NCI-H2171 treated with DMSO at 0.1 percent for 48 hours (cell line): ENCODE measurements at regions not wholly inside any gene's neighbourhood (a gene's known extent, or its start where the extent isn't known, plus 50 kb on each side); places are given as distances from the start of the nearest gene placed in this dataset.

Experiments
- DNase-seq: peaks from one replicate; lab custom pipeline; 2025; lab: John Stamatoyannopoulos, UW

DNA sequence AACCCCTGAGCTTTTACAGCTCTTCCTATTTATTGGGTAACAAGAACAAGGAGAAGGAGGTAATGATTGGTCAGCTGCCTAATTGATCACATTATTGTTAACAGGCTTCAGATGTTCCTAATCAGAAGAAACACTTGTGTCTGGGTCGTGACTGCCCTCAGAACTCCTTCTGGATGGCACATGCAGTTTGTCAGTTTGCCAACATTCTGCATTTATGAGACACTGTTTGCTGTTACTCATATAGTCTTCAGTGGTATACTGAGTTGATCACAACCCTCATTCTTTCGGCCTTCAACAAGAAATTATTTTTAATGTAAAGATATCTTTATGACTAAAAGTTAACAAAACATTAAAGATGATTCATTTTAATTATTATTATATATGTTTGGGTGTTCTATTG, 95.7 kb upstream of the DOCK10 start:
- DNase-seq, result no peak

DNA sequence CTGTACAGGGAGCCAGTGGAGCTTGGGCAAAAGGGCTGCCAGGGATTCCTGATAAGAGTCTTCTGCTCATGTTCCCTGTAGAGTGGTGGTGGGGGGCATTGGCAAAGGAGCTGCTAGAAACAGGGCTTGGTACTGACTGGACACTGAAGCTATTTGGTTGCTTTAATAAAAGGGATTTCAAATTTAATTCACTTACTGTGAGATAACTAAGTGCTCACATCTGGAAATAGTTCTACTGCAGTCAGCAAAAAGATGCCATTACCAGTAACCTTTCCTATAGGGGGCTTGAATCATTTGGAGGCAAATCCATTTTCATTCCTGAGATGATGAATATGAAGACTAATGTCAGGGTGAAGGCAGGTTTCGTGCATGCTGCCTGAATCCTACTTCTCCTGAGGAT, 94.3 kb upstream of the DOCK10 start:
- no peak for DNase-seq

DNA sequence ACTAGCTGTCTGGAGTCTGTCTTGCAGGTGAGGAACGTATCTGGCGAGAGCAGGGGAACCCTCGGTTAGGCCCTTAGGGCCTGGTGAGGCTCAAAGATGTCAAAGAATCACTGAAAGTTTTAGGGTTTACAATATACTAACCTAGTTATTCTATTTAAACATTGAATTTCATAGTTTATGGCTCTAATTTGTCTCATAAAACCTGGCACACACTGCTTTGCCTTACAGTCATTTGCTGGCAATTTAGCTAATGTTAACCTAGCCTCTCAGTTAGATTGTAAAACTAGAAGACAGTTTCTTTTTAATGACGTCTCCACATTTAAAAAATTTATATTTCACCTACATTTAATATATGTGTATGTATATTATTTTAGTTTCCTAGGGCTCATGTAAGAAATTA, 89.6 kb upstream of the DOCK10 start:
- no peak for DNase-seq

- DNase-seq, result no peak
Measured at GRCh38 chr2:225130093-225130492, 87.8 kb upstream of the DOCK10 start.

DNA sequence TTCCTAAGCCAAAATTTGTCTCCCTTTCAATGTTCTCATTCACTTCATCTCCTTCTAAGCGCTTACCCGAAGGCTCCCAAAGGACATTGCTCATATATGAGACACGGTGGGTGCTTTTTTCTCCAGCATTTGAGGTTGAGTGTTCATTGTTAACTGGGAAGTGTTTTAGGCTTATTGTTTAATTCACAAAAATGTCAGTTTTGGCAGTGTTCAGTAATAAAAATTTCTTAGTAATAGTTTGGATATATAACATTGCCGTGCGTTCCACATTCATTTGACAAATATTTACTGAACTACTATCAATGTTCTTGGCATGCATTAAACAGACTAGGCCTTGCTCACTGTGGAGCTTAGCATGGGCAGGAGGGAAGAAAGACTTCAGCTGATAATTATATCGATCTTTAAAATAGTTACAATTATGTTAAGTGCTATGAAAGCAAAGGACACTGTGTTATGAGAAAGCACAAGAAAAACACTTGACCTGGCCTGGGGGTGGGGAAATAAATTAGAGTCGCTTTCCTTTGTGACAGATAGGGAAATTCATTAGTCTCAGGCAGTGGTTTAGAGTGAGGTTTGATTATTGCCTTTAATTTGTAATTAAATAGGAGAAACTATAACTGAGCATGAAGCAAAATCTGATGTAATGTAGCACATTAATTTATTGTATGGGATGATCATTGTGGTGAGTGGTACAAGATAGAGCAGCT, 82.2 kb upstream of the DOCK10 start:
- DNase-seq, result no peak

DNA sequence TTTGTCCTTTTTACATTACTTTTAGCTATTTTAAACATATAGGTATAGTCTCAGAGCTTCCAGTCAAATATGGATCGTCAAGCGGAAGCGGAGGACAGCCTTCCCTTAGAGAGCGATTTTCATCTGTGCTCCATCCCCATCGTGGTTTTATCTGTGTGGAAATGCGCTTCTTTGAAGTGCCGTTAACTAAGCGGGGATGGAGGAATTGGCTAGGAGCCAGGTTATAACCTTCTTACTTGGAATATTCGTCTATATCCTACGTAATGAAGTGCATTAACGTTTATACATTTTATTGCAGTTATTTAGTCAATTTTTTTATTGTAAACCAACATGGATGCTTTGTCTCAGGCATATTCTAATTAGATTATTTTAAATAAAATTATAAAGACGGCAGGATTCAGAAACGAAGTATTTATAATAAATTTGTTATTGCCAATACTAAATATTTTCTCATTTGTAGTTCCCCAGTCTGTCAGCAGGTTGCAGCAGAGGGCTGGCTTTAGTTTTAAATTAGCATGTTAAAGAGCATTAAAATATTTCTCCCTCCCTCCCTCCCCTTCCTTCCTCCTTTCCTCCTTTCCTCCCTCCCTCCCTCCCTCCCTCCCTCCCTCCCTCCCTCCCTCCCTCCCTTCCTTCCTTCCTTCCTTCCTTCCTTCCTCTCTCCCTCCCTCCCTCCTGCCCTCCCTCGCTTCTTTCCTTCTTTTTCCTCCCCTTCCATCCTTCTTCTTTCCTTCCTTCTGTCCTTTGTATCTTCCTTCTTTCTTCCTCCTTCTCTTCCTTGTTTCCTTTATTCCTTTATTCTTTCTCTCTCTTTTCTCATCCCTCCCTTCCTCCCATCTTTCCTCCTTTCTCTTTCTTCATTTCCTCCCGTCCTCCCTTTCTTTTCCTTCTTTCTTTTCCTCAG, 80.6 kb upstream of the DOCK10 start:
- DNase-seq, result peak; percentile 16

- no peak for DNase-seq
Measured at GRCh38 chr2:225122007-225122406, 79.7 kb upstream of the DOCK10 start.

DNA sequence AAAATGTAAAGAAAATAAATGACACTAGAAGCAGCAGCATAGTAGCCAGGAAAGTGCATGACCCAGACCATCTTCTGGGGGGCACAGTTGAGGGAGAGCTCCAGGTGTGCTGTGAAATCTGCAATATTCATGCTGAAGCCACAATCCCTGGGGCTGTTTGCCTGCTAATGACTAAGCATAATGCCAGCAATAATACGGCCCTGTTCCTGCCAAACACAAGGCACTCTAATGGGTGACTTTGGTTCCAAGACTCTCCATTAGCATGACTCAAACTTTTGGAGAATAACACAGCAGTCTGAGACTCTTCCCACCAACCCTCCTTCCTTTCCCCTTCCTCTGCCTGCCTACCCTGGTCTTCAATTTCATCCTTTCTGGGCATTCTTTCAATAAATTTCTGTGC, 77.9 kb upstream of the DOCK10 start:
- no peak for DNase-seq

DNA sequence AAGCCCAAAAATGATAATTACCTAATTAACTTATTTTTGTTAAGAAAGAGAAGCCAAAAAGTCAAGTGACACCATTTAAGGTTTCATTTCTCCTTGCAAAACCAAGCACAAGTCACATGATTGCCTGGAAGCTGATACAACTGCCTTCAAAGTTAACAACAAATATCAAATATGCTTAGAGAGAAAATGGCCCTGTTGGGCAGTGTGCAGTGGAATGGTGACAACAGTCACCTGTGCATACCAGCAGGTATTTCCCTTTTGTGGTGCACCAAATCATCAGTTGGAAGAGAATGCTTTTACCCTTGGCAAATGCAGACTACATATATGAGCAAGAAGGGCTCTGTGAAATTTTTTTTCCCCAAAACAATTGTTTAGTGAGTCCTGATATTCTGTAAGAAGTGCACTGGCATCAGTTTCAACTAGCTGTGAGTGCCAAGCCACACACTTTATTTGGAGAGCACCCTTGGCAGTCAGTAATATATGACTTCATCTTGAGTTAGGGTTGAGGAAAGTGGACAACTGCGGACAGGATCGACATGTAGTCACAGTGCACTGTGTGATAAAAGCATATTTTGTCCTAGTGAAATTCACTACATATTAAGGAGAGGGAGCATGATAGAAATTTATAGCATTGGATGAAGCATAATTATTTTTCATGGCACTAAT, 74.9 kb upstream of the DOCK10 start:
- DNase-seq, result no peak

- DNase-seq, result no peak
Measured at GRCh38 chr2:225114786-225115323, 72.6 kb upstream of the DOCK10 start.

GRCh38 chr2:225113371-225114015, 71.2 kb upstream of the DOCK10 start:
- peak; percentile 84 for DNase-seq

DNA sequence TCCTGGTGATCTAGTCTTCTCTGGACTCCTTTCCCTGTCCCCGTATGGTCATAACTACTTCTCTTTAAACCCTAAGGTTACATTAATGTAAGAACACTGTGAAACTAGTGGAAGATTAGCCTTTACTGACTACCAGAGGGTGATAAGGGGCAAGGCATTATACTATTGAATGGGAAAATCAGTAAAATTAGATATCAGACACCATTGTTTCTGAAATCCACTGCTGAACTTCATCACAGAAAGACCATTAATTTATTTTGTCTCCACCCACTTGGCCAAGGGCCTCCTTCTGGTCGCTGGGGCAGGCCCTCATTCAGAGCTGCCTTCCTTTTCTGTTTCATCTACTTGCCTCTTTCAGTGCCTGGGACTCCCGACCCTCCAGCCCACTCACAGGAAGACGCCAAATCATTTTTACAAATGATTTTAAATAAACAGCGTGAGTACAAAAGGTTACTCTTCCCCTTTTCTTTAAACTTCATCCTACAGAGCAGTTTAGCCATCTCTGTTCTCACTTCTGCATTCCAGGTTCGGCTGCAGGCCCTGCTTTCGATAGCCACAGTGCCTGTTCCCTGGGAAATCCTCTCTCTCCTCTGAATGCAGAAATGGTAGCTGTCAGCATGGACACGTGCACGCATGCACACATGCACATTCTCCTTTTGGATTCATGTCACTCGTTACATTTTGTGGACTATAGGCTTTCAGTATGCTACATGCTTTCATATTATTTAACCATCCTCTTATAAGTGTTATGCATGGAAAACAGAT, 70.3 kb upstream of the DOCK10 start:
- peak; percentile 68 for DNase-seq

GRCh38 chr2:225108805-225109204, 66.5 kb upstream of the DOCK10 start:
- no peak for DNase-seq

- DNase-seq, result no peak
Measured at GRCh38 chr2:225104971-225105370, 62.7 kb upstream of the DOCK10 start.

- DNase-seq, result no peak
Measured at GRCh38 chr2:225104321-225104720, 62.1 kb upstream of the DOCK10 start.

GRCh38 chr2:225103737-225104141, 61.5 kb upstream of the DOCK10 start:
- DNase-seq, result no peak

- DNase-seq, result no peak
Measured at GRCh38 chr2:225100856-225101294, 58.6 kb upstream of the DOCK10 start.

DNA sequence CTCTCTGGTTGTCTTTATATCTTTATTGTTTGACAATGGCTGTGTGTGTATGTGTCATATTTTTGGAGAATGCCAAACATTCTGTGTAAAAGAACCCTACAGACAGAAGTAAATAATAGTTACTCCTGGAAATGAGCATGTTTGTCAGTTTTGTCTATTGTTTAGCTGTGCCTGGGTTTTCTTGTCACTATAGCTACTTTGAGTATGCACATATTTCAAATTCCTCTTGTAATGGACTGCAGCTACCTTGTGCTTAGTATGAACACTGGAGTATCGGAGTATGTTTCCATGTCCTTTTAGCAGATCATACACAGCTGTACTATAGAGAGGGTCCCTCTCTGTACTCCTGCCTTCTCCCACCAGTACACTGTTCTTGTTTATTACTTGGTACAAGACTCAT, 58.0 kb upstream of the DOCK10 start:
- DNase-seq, result no peak

DNA sequence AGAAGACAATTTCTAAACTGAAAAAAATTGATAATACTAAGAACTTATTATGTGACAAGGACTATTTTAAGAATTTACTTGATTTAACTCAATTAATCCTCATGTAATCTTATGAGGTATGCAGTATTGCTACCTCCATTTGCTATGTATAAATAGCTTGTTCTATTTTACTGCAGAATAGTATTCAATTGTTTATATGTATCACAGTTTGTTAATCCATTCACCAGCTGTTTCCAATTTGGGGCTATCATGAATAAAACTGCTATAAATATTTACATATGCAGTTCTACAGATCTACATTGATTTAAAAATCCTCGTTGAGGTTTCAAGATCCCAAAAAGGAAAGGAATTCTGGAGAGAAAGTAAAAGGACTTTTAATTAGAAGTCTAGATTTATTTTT, 54.8 kb upstream of the DOCK10 start:
- DNase-seq, result no peak
